Kasumi-1 (cell line): ENCODE measurements at regions not wholly inside any gene's neighbourhood (a gene's known extent, or its start where the extent isn't known, plus 50 kb on each side); places are given as distances from the start of the nearest gene placed in this dataset.

ENCODE experiments used
- DNase-seq, 2 experiments: peaks; one replicate each; lab custom pipeline; 2025; lab: John Stamatoyannopoulos, UW

- no peak for DNase-seq
Observed at GRCh38 chr4:110278127-110278526, 79.7 kb upstream of the ELOVL6 start.

- DNase-seq: no peak
Observed at GRCh38 chr4:110275871-110276270, 77.5 kb upstream of the ELOVL6 start.

GRCh38 chr4:110271986-110272385 is 73.6 kb upstream of the ELOVL6 start:
- no peak for DNase-seq

- no peak for DNase-seq
Observed at GRCh38 chr4:110270492-110271197, 72.2 kb upstream of the ELOVL6 start.

GRCh38 chr4:110268790-110269189 is 70.4 kb upstream of the ELOVL6 start:
- no peak for DNase-seq

- no peak for DNase-seq
Observed at GRCh38 chr4:110268352-110268751, 69.9 kb upstream of the ELOVL6 start.

GRCh38 chr4:110266136-110266535 is 67.7 kb upstream of the ELOVL6 start:
- no peak for DNase-seq

- no peak for DNase-seq
Observed at GRCh38 chr4:110265001-110265400, 66.6 kb upstream of the ELOVL6 start.

GRCh38 chr4:110260299-110260698 is 61.9 kb upstream of the ELOVL6 start:
- no peak for DNase-seq

- no peak for DNase-seq
Observed at GRCh38 chr4:110250023-110250387, 51.6 kb upstream of the ELOVL6 start.

GRCh38 chr4:110248831-110249253 is 50.4 kb upstream of the ELOVL6 start:
- no peak for DNase-seq
